Panc1 (cell line): ENCODE measurements at regions not wholly inside any gene's neighbourhood (a gene's known extent, or its start where the extent isn't known, plus 50 kb on each side); places are given as distances from the start of the nearest gene placed in this dataset.

Experiments used
- ATAC-seq: fragments of 200-7000 bp; cut with Tn5 transposase; 2 replicates; pipeline ENCODE4 v1.9.1; 2020; ENCODE audit warnings: mild to moderate bottlenecking, moderate library complexity
- BruUV-seq: library from RNA; stranded (reverse); fragments of 400-500 nt; replicated peaks from 2 replicates; lab custom pipeline; 2021; lab: Mats Ljungman, UMichigan
- CTCF ChIA-PET: fragments of 300-600 bp; sonication (Branson Sonifier 250); formaldehyde crosslinking; loops from one replicate; lab custom pipeline; 2022; ENCODE audit warnings: antibody characterized with exemption; lab: Charles Lee
- POLR2A ChIA-PET: fragments of 300-600 bp; sonication (Branson Sonifier 250); formaldehyde crosslinking; loops from one replicate; lab custom pipeline; 2022; ENCODE audit warnings: antibody characterized with exemption; lab: Charles Lee
- DNase-seq: peaks from one replicate; pipeline ENCODE4 v3.0.0-alpha.2; 2010; ENCODE audit warnings: low read depth, low spot score
- H3K27ac ChIP-seq: 2 replicates; pipeline ENCODE4 v1.5.1; 2011; ENCODE audit warnings: mild to moderate bottlenecking, low read length, inconsistent platforms
- H3K27me3 ChIP-seq: fragments of 200-500 bp; sonication (Bioruptor generic); 2 replicates; pipeline ENCODE4 v1.6.0; 2014; ENCODE audit warnings: low read length, inconsistent platforms; ENCODE audit not compliant: control insufficient read depth, insufficient read depth
- H3K36me3 ChIP-seq: fragments of 200-500 bp; sonication (Bioruptor generic); 2 replicates; pipeline ENCODE4 v1.5.1; 2014; ENCODE audit warnings: inconsistent platforms, mild to moderate bottlenecking, low read length, moderate library complexity; ENCODE audit not compliant: control insufficient read depth, insufficient read depth
- H3K4me1 ChIP-seq: 2 replicates; pipeline ENCODE4 v1.5.1; 2011; ENCODE audit warnings: inconsistent platforms, mild to moderate bottlenecking, low read length, moderate library complexity; ENCODE audit not compliant: control insufficient read depth, insufficient read depth
- H3K4me3 ChIP-seq, 2 experiments: 2 replicates each; pipeline ENCODE4 v1.5.1; 2011 to 2012; ENCODE audit warnings: low read depth in 2 of 2, low read length in 2 of 2, mild to moderate bottlenecking in 2 of 2, inconsistent platforms in 1 of 2, moderate library complexity in 1 of 2
- H3K9me3 ChIP-seq: fragments of 200-500 bp; sonication (Bioruptor generic); 2 replicates; pipeline ENCODE4 v1.5.1; 2014; ENCODE audit warnings: low read depth, mild to moderate bottlenecking, inconsistent platforms, low read length, moderate library complexity; ENCODE audit not compliant: control insufficient read depth, insufficient read depth
- CTCF ChIP-seq: fragments of 450-650 bp; IDR thresholded peaks from 2 replicates; pipeline ENCODE4 v1.5.1; 2017; ENCODE audit warnings: mild to moderate bottlenecking
- POLR2AphosphoS5 ChIP-seq: IDR thresholded peaks from 2 replicates; pipeline ENCODE4 v1.6.1; 2012; ENCODE audit warnings: mild to moderate bottlenecking, low read depth, low read length, moderate library complexity
- REST ChIP-seq, 2 experiments: IDR thresholded peaks; 2 replicates each; pipeline ENCODE4 v1.6.1; 2011 to 2012; ENCODE audit warnings: low read depth in 2 of 2, control low read depth in 1 of 2, low read length in 1 of 2, mild to moderate bottlenecking in 1 of 2, moderate library complexity in 1 of 2; ENCODE audit not compliant: insufficient read depth in 1 of 2
- SIN3A ChIP-seq: IDR thresholded peaks from 2 replicates; pipeline ENCODE4 v1.6.1; 2012; ENCODE audit warnings: low read depth, mild to moderate bottlenecking, low read length, moderate library complexity, borderline replicate concordance; ENCODE audit not compliant: insufficient read depth
- TCF7L2 ChIP-seq: IDR thresholded peaks from 2 replicates; pipeline ENCODE4 v1.6.1; 2011; ENCODE audit warnings: mild to moderate bottlenecking, low read depth, low read length, inconsistent platforms
- in situ Hi-C: cut with HindIII; loops from 2 replicates; pipeline ENCODE4 v1.10.0; 2016; ENCODE audit warnings: low sequenced_read_pairs, low pct_unique_long_range_greater_than_20kb
- intact Hi-C: fragments of 100-400 bp; cut with micrococcal nuclease; formaldehyde crosslinking; loops from one replicate; pipeline ENCODE4 v1.10.0; 2022; ENCODE audit not compliant: unreplicated experiment

- in situ Hi-C loops: no loop called here
- TF ChIP-seq TCF7L2: no peak
- no peak for TF ChIP-seq CTCF
- no peak for TF ChIP-seq SIN3A
- no peak for TF ChIP-seq REST (IDR thresholded peaks at IDR 0.05; ENCODE audit: insufficient read depth in 1 of 2, low read depth in 2 of 2, low read length in 1 of 2)
- TF ChIP-seq POLR2AphosphoS5: no peak
- Histone ChIP-seq H3K9me3 (no peaks in the 10 kb centered on the region), H3K4me1 (no peaks in the 10 kb centered on the region), H3K27ac (no peak overlapping the region), H3K27me3 (no peaks in the 10 kb centered on the region), H3K36me3 (no peaks in the 10 kb centered on the region), H3K4me3 (no peak overlapping the region)
- no peak for DNase-seq
- CTCF ChIA-PET: no interaction called here
- intact Hi-C loops: no loop called here
- POLR2A ChIA-PET: no interaction called here
- no TSS peak for BruUV-seq
- no peak for ATAC-seq
Observed at GRCh38 chr7:124681946-124682345, 83.6 kb downstream of the GPR37 start.

- BruUV-seq: no TSS peak
- intact Hi-C loops: no loop called here
- Histone ChIP-seq H3K4me3 (no peak overlapping the region), H3K4me1 (no peaks in the 10 kb centered on the region), H3K9me3 (no peaks in the 10 kb centered on the region), H3K27ac (no peak overlapping the region), H3K36me3 (no peaks in the 10 kb centered on the region), H3K27me3 (no peaks in the 10 kb centered on the region)
- ATAC-seq (no peak), DNase-seq (no peak)
- TF ChIP-seq REST (IDR thresholded peaks at IDR 0.05; ENCODE audit: insufficient read depth in 1 of 2, low read depth in 2 of 2, low read length in 1 of 2): no peak
- TF ChIP-seq CTCF: no peak
- TF ChIP-seq POLR2AphosphoS5: no peak
- TF ChIP-seq SIN3A: no peak
- no peak for TF ChIP-seq TCF7L2
- POLR2A ChIA-PET: no interaction called here
- CTCF ChIA-PET: no interaction called here
- in situ Hi-C loops: no loop called here
Observed at GRCh38 chr7:124680304-124680703, 85.3 kb downstream of the GPR37 start.
